LNCaP clone FGC (cell line): ENCODE measurements at regions not wholly inside any gene's neighbourhood (a gene's known extent, or its start where the extent isn't known, plus 50 kb on each side); places are given as distances from the start of the nearest gene placed in this dataset.

Experiments used
- DNase-seq: peaks from one replicate; pipeline ENCODE4 v3.0.0-alpha.2; 2011; ENCODE audit warnings: low read depth
- H3K4me3 ChIP-seq: 2 replicates; pipeline ENCODE4 v1.5.1; 2011; ENCODE audit warnings: mild to moderate bottlenecking, low read depth, low read length, control low read depth
- TF ChIP-seq, protein P1 (sequence below): IDR thresholded peaks from 2 replicates; pipeline ENCODE4 v1.5.1; 2012; ENCODE audit warnings: mild to moderate bottlenecking; ENCODE audit not compliant: control insufficient read depth, insufficient read depth; ENCODE audit errors: extremely low read depth

DNA sequence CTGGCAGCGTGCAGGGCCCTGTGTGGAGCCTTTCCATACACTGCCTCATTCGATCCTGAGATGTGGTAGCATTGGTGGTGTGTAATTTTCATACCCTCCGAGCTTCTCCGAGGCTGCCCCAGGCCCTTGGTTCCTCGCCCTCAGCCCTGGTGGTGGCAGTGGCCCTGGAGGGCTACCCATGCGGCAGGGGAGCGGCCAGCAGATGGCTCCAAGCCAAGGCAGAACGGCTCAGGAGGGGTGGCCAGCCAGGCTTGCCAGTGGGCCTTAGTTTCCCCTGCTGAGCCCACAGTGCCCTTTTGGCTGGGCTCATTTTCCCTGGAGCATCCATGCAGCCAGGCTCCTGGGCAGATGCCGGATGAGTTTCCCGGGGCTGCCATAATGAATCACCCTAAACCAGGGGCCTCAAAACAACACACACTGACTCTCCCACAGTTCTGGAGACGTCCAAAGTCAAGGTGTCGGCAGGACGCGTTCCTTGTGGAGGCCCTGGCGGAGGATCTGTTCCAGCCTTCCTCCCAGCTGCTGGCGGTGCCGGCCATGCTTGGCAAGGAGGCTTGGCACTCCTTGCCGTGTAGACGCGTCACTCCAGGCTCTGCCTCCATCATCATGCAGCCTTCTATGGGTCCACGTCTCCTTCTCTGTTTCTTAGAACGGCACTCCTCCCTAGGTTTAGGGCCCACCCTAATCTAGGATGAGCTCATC, 158.8 kb upstream of the GSE1 start:
- no peak for DNase-seq
- H3K4me3 ChIP-seq, result no peak overlapping the region
- TF ChIP-seq, protein P1, sequence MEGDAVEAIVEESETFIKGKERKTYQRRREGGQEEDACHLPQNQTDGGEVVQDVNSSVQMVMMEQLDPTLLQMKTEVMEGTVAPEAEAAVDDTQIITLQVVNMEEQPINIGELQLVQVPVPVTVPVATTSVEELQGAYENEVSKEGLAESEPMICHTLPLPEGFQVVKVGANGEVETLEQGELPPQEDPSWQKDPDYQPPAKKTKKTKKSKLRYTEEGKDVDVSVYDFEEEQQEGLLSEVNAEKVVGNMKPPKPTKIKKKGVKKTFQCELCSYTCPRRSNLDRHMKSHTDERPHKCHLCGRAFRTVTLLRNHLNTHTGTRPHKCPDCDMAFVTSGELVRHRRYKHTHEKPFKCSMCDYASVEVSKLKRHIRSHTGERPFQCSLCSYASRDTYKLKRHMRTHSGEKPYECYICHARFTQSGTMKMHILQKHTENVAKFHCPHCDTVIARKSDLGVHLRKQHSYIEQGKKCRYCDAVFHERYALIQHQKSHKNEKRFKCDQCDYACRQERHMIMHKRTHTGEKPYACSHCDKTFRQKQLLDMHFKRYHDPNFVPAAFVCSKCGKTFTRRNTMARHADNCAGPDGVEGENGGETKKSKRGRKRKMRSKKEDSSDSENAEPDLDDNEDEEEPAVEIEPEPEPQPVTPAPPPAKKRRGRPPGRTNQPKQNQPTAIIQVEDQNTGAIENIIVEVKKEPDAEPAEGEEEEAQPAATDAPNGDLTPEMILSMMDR, result no peak

GRCh38 chr16:85455534-85455933, 157.6 kb upstream of the GSE1 start:
- no peak overlapping the region for H3K4me3 ChIP-seq
- no peak for DNase-seq
- TF ChIP-seq, protein P1, result no peak

DNA sequence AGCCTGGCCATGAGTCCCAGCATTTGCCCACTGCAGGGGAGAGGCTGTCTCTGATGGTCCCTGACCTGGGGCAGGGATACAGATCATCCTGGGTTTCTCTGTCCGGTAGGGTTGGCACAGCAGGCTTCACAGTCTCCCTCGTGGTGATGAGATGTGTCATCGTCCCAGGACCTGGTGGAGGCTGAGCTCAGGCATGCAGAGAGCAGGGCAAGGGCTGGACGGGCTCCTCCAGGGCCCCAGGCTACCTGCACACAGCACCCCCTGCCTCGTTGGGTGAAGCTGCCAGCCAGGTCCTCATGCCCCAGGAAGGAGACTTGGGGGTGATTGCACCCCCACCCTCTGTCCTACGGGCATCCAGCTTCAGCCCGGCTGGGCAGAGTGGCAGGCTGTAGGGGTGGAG, 155.8 kb upstream of the GSE1 start:
- TF ChIP-seq, protein P1, result no peak
- DNase-seq, result no peak
- H3K4me3 ChIP-seq, result no peak overlapping the region

DNA sequence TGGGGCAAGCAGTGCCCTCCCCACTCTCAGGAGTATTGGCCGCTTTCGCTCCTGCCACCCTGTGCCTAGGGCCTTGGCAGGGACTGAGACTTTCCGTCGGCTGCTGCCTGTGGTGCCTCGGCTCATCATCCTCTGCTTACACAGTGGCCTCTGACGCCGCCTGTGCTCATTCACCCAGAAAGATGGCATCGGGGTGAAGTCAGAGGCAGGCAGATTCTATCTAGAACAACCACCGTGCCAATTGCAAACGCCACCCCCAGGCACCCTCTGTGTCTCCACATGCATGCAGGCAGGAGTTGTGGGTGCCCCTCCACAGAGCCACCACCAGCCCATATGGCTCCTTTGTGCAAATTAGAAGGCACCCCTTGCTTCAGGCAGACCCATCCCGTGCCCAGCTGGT, 154.2 kb upstream of the GSE1 start:
- TF ChIP-seq, protein P1, result no peak
- no peak overlapping the region for H3K4me3 ChIP-seq
- DNase-seq, result no peak

DNA sequence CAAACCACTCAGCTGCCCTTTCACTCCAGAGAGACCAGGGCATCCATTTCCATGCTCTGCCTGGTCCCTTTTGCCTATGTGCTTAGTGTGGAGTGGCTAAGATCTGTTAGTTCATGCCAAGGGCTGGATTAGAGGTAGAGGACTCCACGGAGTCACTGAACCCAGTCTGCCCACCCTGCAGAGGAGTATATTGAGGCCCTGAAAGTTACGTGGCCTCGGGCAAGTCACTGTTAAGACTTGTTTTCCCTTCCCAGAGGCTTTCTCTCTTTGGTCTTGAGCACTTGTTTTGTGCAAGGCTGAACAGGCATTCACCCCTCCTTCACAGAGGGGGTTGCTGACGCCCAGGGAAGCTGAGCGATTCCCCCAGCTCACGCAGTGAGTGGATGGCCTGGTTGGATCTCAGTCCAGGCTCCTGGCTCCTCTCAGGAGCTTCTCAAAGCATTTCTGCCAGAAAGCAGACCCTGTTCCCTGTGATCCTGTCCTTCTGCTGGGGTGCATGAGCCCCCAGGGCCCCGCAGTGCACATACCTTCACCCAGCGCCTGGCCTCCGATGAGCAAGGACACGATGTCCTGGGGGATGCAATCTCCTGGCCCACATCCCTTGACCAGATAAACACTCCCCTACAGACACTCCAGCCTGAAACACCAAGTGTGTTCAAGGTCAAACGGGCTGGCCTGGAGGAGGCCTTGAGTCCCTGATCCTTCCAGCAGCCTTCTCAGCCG, 153.4 kb upstream of the GSE1 start:
- DNase-seq, result no peak
- no peak overlapping the region for H3K4me3 ChIP-seq
- TF ChIP-seq, protein P1, result no peak

DNA sequence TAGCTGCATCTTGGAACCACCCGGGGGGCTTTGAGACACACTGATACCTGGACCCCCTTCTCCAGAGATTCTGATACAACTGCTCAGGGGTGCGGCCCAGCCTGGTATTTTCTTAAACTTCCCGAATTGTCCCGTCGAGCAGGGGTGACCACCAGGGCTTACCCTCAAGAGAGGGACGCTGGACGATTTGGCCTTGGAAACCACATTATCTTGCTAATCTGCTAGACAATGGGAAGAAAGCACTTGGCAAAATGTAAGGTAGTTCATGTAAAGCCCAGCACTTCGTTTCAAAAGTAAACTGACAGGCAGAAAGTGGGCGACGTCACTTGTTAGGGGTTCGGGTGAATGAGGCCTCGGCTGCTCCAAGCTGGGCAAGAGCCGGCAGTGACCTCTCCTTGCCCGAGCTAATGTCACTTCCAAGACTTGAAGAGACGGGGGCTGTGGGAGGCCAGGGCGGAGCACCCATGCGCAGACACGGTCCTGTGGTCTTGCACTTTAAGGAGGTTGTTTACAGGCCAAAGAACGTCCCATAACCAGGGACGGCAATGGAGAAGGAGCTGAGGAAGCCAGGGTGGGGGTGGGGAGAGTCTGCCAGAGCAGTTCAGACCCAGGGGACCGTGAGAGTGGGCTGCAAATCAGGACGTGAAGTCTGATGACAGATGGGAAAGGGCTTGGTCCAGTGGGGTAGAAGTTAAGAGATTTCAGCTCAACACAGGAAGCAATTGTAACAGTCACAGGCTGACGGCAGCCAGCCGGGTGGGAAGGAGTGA, 152.7 kb upstream of the GSE1 start:
- TF ChIP-seq, protein P1, result no peak
- no peak for DNase-seq
- H3K4me3 ChIP-seq, result no peak overlapping the region
